Neural crest cell (in vitro differentiated cells): ENCODE measurements at regions not wholly inside any gene's neighbourhood (a gene's known extent, or its start where the extent isn't known, plus 50 kb on each side); places are given as distances from the start of the nearest gene placed in this dataset.

ENCODE experiments used
- DNase-seq: peaks from one replicate; pipeline ENCODE4 v3.0.0; 2021; ENCODE audit warnings: low read depth, mixed read lengths, low spot score
- H3K27ac Mint-ChIP-seq: one replicate; pipeline ENCODE4 v1.8.0; 2021; ENCODE audit warnings: mild to moderate bottlenecking, mixed read lengths; ENCODE audit not compliant: unreplicated experiment
- H3K27me3 Mint-ChIP-seq: 2 replicates; pipeline ENCODE4 v1.8.0; 2021; ENCODE audit warnings: low read depth, mild to moderate bottlenecking, mixed read lengths
- H3K36me3 Mint-ChIP-seq: 2 replicates; pipeline ENCODE4 v1.8.0; 2021; ENCODE audit warnings: low read depth, mild to moderate bottlenecking, mixed read lengths
- H3K4me1 Mint-ChIP-seq: 2 replicates; pipeline ENCODE4 v1.8.0; 2021; ENCODE audit warnings: mixed read lengths
- H3K4me3 Mint-ChIP-seq: one replicate; pipeline ENCODE4 v1.8.0; 2021; ENCODE audit warnings: mild to moderate bottlenecking, mixed read lengths
- H3K9me3 Mint-ChIP-seq: 2 replicates; pipeline ENCODE4 v1.8.0; 2021; ENCODE audit warnings: mixed read lengths
- TF ChIP-seq, protein P1 (sequence below): fragments of 200-600 bp; sonication (generic); conservative IDR thresholded peaks from 2 replicates; pipeline ENCODE4 v1.5.0; 2021; ENCODE audit warnings: antibody characterized with exemption, mild to moderate bottlenecking

DNA sequence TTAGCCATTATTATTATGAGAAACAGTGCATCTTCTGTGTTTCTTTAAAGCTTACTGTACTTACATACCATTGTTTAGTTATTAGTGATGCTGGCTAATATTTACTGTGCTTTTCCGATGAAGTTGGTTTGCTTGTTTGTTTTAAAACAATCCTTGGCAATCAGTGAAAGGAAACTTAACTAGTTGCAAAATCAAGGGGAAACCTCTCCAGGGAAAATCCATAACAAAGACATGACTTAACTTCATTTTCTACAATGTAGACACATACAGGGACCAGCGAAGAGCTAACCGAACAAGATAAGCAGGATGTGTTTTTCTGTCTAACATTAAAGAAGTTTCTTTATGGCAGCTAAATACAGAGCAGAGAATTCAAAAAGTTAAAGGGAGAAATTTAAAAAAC lies 102.5 kb upstream of the PARP11 start:
- peaks cover under 1% of the 10 kb centered on the region for H3K36me3 Mint-ChIP-seq
- TF ChIP-seq, protein P1, sequence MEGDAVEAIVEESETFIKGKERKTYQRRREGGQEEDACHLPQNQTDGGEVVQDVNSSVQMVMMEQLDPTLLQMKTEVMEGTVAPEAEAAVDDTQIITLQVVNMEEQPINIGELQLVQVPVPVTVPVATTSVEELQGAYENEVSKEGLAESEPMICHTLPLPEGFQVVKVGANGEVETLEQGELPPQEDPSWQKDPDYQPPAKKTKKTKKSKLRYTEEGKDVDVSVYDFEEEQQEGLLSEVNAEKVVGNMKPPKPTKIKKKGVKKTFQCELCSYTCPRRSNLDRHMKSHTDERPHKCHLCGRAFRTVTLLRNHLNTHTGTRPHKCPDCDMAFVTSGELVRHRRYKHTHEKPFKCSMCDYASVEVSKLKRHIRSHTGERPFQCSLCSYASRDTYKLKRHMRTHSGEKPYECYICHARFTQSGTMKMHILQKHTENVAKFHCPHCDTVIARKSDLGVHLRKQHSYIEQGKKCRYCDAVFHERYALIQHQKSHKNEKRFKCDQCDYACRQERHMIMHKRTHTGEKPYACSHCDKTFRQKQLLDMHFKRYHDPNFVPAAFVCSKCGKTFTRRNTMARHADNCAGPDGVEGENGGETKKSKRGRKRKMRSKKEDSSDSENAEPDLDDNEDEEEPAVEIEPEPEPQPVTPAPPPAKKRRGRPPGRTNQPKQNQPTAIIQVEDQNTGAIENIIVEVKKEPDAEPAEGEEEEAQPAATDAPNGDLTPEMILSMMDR, result no peak
- no peaks in the 10 kb centered on the region for H3K27me3 Mint-ChIP-seq
- no peak overlapping the region for H3K4me3 Mint-ChIP-seq
- no peak overlapping the region for H3K27ac Mint-ChIP-seq
- DNase-seq, result no peak
- peaks cover 8% of the 10 kb centered on the region for H3K9me3 Mint-ChIP-seq
- no peaks in the 10 kb centered on the region for H3K4me1 Mint-ChIP-seq

DNA sequence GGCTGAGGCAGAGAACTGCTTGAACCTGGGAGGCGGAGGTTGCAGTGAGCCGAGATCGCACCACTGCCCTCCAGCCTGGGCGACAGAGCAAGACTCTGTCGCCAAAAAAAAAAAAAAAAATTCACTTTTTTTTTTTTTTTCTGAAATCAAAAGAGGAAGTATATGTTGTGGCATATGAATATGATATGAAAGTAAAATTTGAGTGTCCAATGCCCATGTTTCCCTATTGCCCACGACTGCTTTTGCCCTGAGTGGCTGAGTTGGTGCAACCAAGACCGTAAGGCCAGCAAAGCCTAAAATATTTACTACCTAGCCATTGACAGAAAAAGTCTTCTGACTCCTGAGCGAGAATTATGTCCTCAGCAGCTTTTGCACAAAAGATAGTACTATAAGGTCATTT lies 101.7 kb upstream of the PARP11 start:
- H3K4me1 Mint-ChIP-seq, result no peaks in the 10 kb centered on the region
- TF ChIP-seq, protein P1, result no peak
- DNase-seq, result no peak

DNA sequence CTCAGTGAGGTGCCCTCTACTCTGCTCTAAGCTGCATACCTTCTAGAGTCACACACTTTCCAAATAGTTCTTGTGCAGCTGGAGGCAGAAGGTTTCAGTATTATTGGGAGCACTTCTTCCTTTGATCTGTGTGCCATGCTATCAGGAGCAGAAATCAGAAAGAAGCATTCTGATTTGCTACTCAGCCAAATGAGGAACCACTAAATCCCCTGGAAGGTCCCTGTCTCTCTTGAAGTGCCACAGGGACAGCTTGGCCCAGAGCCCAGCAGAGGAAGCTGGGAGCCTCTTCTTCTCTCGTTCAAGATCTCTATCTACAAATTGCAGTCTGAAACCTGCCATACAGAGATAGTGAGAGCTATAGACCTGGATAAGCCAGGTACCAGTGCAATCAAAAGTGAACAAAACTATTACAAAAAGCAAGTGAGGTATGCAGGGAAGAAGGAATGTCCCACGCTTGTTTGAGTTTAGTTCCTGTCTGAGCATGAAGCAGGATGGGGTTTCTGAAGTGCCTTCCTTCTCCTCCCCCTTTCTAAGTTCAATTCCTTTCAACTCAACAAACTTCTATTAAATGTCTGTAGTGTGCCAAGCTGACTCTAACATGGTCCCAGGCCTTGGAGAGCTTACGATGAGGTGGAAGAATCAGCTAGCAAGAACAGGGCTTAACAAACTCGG lies 100.9 kb upstream of the PARP11 start:
- Mint-ChIP-seq H3K9me3 (peaks cover 6% of the 10 kb centered on the region), H3K27ac (no peak overlapping the region), H3K27me3 (no peaks in the 10 kb centered on the region), H3K4me3 (no peak overlapping the region), H3K4me1 (no peaks in the 10 kb centered on the region), H3K36me3 (no peaks in the 10 kb centered on the region)
- TF ChIP-seq, protein P1, result no peak
- no peak for DNase-seq

More for the DNA sequence above, 101.7 kb upstream of the PARP11 start:
- Mint-ChIP-seq H3K36me3 (no peaks in the 10 kb centered on the region), H3K27ac (no peak overlapping the region), H3K9me3 (peaks cover 6% of the 10 kb centered on the region), H3K4me3 (no peak overlapping the region), H3K27me3 (no peaks in the 10 kb centered on the region)

DNA sequence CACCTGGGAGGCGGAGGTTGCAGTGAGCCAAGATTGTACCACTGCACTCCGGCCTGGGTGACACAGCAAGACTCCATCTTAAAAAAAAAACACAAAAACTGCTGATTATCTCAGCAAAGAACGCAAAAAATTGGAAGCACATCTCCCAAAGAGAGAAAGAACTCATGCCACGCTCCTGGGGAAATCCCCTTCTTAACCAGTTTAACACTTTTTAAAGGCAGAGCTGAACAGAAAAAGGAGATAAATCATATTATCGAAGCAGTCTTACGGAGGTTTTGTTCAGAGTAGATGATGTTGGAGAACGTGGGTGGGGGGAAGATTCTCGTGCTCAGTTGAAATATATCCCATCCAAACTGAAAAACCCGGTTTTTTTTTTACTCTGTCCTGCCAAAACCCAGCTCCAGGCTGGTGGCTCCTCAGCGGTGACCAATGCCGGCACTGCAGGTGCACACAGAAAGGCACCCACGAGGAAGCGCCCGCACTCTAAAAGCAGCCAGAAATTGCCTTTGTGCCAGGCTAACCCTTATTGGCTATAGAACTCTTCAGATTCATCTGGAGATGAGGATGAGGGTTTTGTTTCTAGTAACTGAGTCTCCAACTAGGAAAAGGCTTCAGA lies 100.2 kb upstream of the PARP11 start:
- no peaks in the 10 kb centered on the region for H3K27me3 Mint-ChIP-seq
- H3K27ac Mint-ChIP-seq, result no peak overlapping the region
- TF ChIP-seq, protein P1, result no peak
- no peak for DNase-seq
- no peaks in the 10 kb centered on the region for H3K36me3 Mint-ChIP-seq
- H3K9me3 Mint-ChIP-seq, result peaks cover 3% of the 10 kb centered on the region
- no peak overlapping the region for H3K4me3 Mint-ChIP-seq
- H3K4me1 Mint-ChIP-seq, result no peaks in the 10 kb centered on the region

DNA sequence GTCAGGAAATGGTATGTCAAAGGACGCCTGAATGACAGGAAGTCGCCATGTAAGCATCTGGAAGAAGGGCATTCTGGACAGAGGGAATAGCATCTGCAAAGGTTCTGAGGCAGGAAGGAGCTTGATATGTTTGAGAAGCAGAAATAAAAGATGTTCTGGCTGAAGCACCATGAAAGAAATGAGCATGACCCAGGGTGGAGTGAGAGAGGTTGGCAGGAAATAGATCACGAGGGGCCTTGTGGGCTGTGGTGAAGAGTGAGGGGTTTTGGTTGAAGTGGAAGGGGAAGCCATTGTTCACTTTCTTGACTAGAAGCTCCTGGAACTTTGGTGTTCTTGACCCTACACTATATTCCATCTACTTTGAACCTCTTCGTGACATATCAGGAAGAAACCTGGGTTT lies 99.4 kb upstream of the PARP11 start:
- DNase-seq, result no peak
- Mint-ChIP-seq H3K4me1 (no peaks in the 10 kb centered on the region), H3K36me3 (no peaks in the 10 kb centered on the region), H3K27me3 (no peaks in the 10 kb centered on the region), H3K4me3 (no peak overlapping the region), H3K9me3 (peaks cover 3% of the 10 kb centered on the region), H3K27ac (no peak overlapping the region)
- TF ChIP-seq, protein P1, result no peak
